Dedifferentiated amniotic fluid mesenchymal stem cell (primary cell): ENCODE measurements at regions not wholly inside any gene's neighbourhood (a gene's known extent, or its start where the extent isn't known, plus 50 kb on each side); places are given as distances from the start of the nearest gene placed in this dataset.
"Not testable (repeated sequence)": the region's sequence is repeated elsewhere in the genome, so short reads cannot be mapped to it uniquely, and the experiment has no call there.

Source experiments
- DNase-seq: peaks from one replicate; pipeline ENCODE4 v3.0.0-alpha.2; 2016; ENCODE audit errors: extremely low spot score

- DNase-seq = not testable (repeated sequence)
Measured at GRCh38 chr10:90118567-90118966, 417.2 kb downstream of the KIF20B start.

GRCh38 chr10:90119631-90120280, 418.4 kb downstream of the KIF20B start:
- not testable (repeated sequence) for DNase-seq

DNA sequence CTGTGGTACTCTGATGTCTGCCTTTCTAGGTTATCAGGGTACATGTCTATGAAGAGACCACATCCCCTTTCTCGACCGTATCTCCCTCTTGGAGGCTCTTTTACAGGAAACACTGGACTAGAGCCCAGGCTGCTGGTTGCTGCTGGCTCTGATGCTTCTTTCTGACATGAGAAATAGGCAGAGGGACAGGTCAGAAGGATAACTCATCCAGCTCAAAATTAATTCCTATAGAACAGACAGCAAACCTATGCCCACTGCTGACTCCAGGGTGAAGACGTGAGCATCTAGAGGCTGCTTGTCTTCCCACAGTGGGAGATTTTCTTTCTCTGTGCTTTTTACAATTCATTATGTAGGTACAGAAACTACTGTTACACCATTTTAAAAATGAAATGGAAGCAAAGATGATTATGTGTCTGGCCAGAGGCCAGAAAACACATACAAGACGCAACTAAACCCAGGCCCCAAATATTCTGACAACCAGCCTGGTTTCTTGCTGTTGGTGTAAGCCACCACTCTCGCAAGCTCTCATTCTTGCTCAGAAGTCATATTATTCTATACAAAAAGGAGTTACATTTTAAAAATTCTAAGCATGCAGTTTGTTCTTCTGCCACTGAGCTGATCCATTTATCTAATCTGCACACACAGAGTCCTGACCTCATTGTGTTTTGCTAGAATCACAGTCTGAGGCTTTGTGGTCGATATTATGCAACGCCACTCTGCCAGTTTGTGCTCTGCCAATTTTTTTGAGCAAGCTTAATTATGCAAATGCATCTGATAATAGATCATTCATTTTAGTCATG, 424.3 kb downstream of the KIF20B start:
- no peak for DNase-seq

GRCh38 chr10:90126256-90126595, 424.8 kb downstream of the KIF20B start:
- no peak for DNase-seq

DNA sequence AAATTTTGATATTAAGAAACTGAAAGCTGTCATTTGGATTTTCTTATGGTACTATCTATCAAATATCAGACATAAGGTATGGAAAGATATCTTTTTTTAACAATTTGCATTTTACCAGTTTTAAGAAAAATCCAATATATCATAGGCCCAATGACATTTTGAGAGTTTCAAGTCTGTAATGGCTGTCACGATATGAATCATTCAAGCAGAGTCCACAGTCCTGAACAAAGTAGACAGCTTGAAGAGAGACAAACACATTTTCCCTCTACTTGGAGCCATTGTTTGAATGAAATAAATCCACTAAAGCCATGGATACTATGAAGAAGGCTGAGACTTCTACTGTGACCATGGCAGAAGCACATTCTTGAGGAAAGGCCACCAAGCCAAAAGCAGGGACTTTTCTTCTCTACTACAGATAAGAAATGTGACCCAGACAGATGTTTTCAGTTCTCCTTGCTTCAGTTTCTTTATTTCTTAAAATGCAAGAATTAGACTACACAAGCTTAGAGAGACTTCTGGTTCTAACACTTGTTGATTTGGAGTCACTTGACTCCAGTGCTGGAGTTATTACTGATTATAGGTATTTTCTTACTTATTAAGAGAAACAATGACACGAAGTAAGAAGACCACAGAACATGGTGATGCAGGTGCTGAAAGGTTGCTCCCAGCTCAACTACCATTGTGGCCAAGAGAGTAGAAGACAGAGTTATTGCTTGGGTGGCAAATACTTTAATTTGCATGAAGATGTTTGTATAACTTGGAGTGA, 429.1 kb downstream of the KIF20B start:
- DNase-seq = no peak

DNA sequence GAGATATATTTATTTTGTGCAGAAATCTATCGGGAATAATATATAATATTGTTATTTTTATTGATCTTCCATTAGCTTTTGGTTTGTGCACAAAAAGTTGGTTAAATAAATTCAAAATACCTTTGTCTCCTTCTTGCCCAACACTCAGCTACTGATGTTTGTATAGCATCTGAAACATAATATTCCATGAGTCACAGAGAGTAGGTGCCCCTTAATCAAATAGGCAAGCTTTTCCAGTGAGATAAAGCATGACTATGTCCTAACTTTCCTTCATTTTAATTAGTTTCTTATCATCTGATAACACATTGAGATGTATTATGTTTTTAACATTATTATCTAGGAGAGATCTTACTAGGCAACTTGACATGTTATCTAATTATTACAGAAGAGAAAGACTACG, 432.2 kb downstream of the KIF20B start:
- no peak for DNase-seq

DNA sequence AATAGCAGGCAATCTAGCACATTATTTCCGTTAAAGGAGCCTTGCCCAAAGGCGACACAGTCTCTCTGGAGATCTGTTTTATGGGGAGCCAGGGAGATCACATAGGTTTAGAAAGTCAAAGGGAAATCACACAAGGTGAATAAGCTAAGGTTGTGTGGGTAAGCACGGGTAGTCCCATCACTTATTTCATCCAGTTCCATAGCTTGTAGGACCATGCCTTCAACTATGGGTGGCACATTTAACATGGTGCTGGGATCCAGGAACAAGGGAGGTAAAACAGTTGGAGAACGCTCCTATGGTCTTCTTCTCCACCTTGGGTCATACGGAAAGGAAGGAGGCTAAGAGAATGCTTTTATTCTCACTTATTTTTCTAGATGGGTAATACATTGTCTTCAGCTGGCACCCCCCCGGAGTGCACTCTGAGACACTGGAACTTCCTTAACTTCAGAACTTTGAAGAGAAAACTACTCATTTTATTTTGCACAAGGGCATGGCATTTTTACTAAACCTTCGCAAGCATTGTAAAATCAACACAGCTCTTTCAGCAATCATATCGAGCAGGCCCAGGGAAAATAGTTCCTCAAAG, 435.4 kb downstream of the KIF20B start:
- DNase-seq = no peak

DNA sequence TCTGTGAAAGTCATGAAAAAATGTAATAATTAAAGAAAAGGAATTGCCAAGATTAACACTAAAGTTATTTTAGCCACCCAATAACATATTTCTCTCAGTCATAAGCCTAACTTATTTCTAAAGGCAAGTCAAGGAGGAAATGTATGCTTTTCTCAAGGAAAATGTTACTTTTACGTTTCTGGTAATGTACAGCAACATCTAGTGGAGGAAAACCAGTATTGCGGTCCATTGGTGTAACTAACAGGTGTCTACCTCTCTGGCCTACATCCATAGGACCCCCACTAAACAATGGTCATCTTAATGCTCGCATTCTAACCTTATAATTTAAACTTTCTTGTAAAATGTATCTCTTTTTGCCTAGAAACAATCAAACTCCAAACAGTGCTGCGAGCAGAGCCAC, 437.5 kb downstream of the KIF20B start:
- DNase-seq = no peak

- DNase-seq = no peak
Measured at GRCh38 chr10:90141791-90142190, 440.4 kb downstream of the KIF20B start.

GRCh38 chr10:90143937-90144336, 442.5 kb downstream of the KIF20B start:
- no peak for DNase-seq

- DNase-seq = peak; percentile 48
Measured at GRCh38 chr10:90148116-90148855, 446.9 kb downstream of the KIF20B start.

DNA sequence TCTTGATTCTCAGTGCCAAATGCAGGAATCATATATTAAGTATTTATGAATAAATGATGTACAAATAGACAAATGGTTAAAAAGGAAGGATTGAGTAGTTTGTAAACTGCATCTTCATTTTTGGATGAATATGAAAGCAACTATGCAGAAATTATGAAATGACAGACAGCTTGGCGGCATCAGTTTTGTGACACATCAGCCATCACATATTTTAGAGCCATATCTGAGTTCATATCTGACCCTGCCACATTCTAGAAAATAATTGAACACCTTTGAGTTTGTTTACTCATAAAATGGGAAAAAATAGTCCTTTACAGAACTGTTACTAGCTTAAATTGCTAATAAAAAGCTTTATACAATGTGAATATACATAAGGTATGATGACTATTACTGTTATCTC, 448.2 kb downstream of the KIF20B start:
- no peak for DNase-seq

- peak; percentile 43 for DNase-seq
Measured at GRCh38 chr10:90162271-90162853, 461.0 kb downstream of the KIF20B start.

DNA sequence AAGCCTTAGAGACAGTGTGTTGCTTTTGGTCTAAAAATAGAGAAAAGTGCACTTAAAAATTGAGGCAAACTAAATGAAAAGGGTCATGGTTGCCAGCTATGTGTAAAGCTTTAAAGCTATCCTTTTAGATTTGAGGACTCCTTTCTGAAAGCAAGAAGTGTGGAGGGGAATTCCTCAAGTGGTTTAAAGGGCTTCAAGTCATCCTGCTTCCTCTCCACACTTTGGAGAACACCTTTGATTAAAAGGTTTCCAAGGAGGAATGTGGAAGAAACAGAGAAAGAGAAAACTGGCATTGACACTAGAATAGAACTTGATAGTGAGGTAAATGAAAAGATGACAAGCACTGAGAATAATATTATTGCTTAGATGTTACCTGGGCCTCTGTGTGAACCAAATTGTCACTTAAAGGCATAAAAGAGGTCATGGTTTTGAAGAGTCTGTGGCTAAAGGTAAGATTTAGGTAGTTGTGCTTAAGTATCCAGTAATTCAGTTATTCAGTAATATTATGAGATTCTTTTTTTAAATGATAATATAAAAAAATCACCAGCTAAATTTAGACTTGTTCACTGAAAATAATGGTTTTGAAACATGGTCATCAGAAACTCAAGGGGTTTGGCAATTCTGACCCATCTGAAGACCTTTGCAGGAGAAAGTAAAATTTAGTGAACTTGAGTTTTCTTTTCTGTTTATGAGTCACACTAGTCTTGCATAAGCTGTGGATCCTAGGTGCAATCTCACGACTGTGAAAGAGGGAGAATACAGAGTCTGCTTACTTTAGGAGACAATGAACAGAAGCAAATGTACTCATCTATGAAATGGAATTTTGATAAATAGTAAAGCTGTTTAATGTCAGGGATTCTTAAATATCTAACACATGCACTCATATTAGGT, 466.0 kb downstream of the KIF20B start:
- DNase-seq = peak; percentile 40

GRCh38 chr10:90168244-90168643, 466.9 kb downstream of the KIF20B start:
- DNase-seq = no peak

DNA sequence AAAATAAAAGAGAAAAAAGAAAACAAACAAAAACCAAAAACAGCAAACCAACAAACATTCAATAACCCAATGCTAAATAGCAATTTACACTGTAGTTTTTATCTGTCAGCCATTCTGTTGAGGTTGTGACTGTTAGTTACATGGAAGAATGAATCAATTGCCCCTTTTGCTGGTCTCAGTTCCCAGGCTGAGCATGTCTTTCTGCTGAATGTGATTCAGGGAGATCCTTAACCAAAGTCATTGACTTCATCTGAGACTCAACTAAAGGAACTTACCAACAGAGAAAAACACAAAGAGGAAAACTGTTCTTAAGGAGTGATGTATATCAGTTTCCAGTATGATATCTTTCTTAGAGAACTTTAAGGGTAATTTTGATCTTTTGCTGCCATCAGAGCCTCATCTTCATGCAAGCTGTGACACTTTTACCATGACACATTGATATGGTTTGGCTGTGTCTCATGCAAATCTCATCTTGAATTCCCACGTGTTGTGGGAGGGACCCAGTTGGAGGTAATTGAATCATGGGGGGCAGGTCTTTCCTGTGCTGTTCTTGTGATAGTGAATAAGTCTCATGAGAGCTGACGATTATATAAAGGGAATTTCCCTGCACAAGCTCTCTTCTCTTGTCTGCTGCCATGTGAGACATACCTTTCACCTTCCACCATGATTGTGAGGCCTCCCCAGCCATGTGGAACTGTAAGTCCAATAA, 469.8 kb downstream of the KIF20B start:
- DNase-seq = no peak

DNA sequence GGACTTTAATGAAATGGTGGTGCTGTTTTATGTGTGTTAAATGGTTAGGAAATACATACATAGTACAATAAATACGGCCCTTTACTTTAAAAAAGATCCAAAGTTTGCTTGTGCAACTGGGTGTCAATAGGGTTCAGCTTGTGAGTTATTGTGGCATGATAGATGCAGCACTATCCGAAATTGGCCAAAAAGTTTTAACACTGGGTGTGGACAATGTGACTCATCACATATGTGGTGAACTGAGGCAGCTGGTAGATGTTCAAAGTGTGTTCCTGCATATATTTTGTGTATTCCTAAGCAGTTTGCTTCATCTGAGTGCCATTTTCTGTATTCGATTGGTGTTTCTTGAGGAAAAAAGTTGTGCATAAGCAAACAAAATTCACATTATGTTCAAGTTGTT, 473.1 kb downstream of the KIF20B start:
- DNase-seq = no peak

- no peak for DNase-seq
Measured at GRCh38 chr10:90175161-90175681, 473.8 kb downstream of the KIF20B start.

GRCh38 chr10:90179696-90180407, 478.5 kb downstream of the KIF20B start:
- DNase-seq = peak; percentile 92
